A673 (cell line): ENCODE measurements at regions not wholly inside any gene's neighbourhood (a gene's known extent, or its start where the extent isn't known, plus 50 kb on each side); places are given as distances from the start of the nearest gene placed in this dataset.

Source experiments
- CTCF ChIP-seq: fragments of 300-800, 200-600 bp; sonication (generic); conservative IDR thresholded peaks from 2 replicates; pipeline ENCODE4 v1.5.1; 2017; ENCODE audit warnings: low read depth, mild to moderate bottlenecking, antibody characterized with exemption, low read length, moderate library complexity, mixed read lengths
- EZH2 ChIP-seq: fragments of 200-600 bp; sonication (generic); IDR thresholded peaks from 2 replicates; pipeline ENCODE4 v1.6.1; 2017; ENCODE audit warnings: borderline replicate concordance, low read depth, mild to moderate bottlenecking, mixed read lengths, antibody characterized with exemption, low read length; ENCODE audit not compliant: poor library complexity, severe bottlenecking

DNA sequence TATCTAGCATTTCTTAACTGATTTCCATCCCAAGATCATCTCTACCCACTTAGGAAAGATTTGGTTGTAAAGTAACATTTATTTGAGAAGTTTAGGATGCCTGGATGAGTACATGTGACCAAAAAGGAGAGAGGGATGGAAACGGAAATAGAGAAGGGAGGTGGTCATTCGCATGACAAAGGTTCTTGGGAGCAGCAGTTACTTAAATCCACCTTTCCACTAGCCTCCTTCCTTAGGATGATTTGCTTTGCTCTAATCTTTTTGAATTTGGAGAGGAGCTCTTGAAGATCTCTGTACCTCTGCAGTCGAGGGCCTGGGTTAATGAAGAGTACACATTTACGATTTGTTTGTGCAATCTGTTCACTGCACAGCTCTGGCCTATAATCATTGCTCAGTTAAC is 623.5 kb downstream of the EPHA4 start:
- TF ChIP-seq CTCF (no peak), EZH2 (no peak)
